Right lung (tissue), 2 donors: ENCODE measurements at regions not wholly inside any gene's neighbourhood (a gene's known extent, or its start where the extent isn't known, plus 50 kb on each side); places are given as distances from the start of the nearest gene placed in this dataset.
A peak's percentile ranks its signal among the peaks of the same experiment; 100 is the strongest.

Source experiments
- DNase-seq, 2 donors: peaks; one replicate each; pipeline ENCODE4 v3.0.0-alpha.2; 2013

- DNase-seq, result no peak
Observed at GRCh38 chr13:44120849-44121755, 241.4 kb downstream of the LACC1 start.

GRCh38 chr13:44124352-44124751 is 244.6 kb downstream of the LACC1 start:
- no peak for DNase-seq

GRCh38 chr13:44125943-44126469 is 246.3 kb downstream of the LACC1 start:
- DNase-seq, result no peak

- no peak for DNase-seq
Observed at GRCh38 chr13:44128552-44129001, 245.0 kb upstream of the SERP2 start.

- DNase-seq, result no peak
Observed at GRCh38 chr13:44129418-44129817, 244.2 kb upstream of the SERP2 start.

- no peak for DNase-seq
Observed at GRCh38 chr13:44131069-44131614, 242.5 kb upstream of the SERP2 start.

GRCh38 chr13:44132710-44133109 is 240.9 kb upstream of the SERP2 start:
- no peak for DNase-seq

- DNase-seq, result no peak
Observed at GRCh38 chr13:44133626-44134025, 240.0 kb upstream of the SERP2 start.

GRCh38 chr13:44135566-44135965 is 238.1 kb upstream of the SERP2 start:
- no peak for DNase-seq

- DNase-seq, result no peak
Observed at GRCh38 chr13:44136696-44137268, 236.8 kb upstream of the SERP2 start.

- DNase-seq, result no peak
Observed at GRCh38 chr13:44137466-44137865, 236.2 kb upstream of the SERP2 start.

GRCh38 chr13:44140146-44140545 is 233.5 kb upstream of the SERP2 start:
- DNase-seq, result no peak

- DNase-seq, result no peak
Observed at GRCh38 chr13:44140888-44141724, 232.5 kb upstream of the SERP2 start.

- peak; percentile 94 to 96 for DNase-seq
Observed at GRCh38 chr13:44141725-44142539, 231.7 kb upstream of the SERP2 start.

- no peak for DNase-seq
Observed at GRCh38 chr13:44142540-44142867, 231.1 kb upstream of the SERP2 start.

GRCh38 chr13:44142941-44143665 is 230.5 kb upstream of the SERP2 start:
- DNase-seq, result no peak

GRCh38 chr13:44146138-44146537 is 227.5 kb upstream of the SERP2 start:
- DNase-seq, result no peak

- DNase-seq, result no peak
Observed at GRCh38 chr13:44147233-44147632, 226.4 kb upstream of the SERP2 start.

- no peak for DNase-seq
Observed at GRCh38 chr13:44147648-44148047, 226.0 kb upstream of the SERP2 start.

- DNase-seq, result no peak
Observed at GRCh38 chr13:44148159-44148914, 225.3 kb upstream of the SERP2 start.
